GM12892 (cell line): ENCODE measurements at regions not wholly inside any gene's neighbourhood (a gene's known extent, or its start where the extent isn't known, plus 50 kb on each side); places are given as distances from the start of the nearest gene placed in this dataset.

ENCODE experiments used
- DNase-seq: peaks from one replicate; pipeline ENCODE4 v3.0.0; 2011; ENCODE audit not compliant: insufficient read length
- FAIRE-seq: peaks from 2 replicates; lab custom pipeline; 2011; peaks lifted over from hg19 to GRCh38; lab: Jason Lieb, UNC
- POLR2A ChIP-seq: IDR thresholded peaks from 2 replicates; pipeline ENCODE4 v1.6.1; 2011; ENCODE audit warnings: low read depth, low read length, control low read depth
- POLR2AphosphoS5 ChIP-seq: IDR thresholded peaks from 2 replicates; pipeline ENCODE4 v1.6.1; 2011; ENCODE audit warnings: low read depth, low read length, control low read depth
- TAF1 ChIP-seq: IDR thresholded peaks from 2 replicates; pipeline ENCODE4 v1.6.1; 2011; ENCODE audit warnings: low read depth, mild to moderate bottlenecking, control low read depth, low read length, borderline replicate concordance

GRCh38 chr20:40961686-40962640, 66.7 kb upstream of the TOP1 start:
- FAIRE-seq (no peak), DNase-seq (no peak)
- TF ChIP-seq TAF1 = no peak
- no peak for TF ChIP-seq POLR2A
- no peak for TF ChIP-seq POLR2AphosphoS5

- FAIRE-seq (peak; percentile 24), DNase-seq (peak; percentile 73)
- TF ChIP-seq POLR2A (no peak), POLR2AphosphoS5 (no peak), TAF1 (no peak)
Observed at GRCh38 chr20:40962733-40963504, 65.7 kb upstream of the TOP1 start.

GRCh38 chr20:40963505-40963845, 65.1 kb upstream of the TOP1 start:
- TF ChIP-seq TAF1 = no peak
- no peak for TF ChIP-seq POLR2AphosphoS5
- TF ChIP-seq POLR2A = no peak
- FAIRE-seq (no peak), DNase-seq (no peak)

GRCh38 chr20:40965671-40966070, 63.0 kb upstream of the TOP1 start:
- FAIRE-seq = no peak

GRCh38 chr20:40966103-40966502, 62.5 kb upstream of the TOP1 start:
- TF ChIP-seq POLR2AphosphoS5 = no peak
- no peak for TF ChIP-seq TAF1
- no peak for TF ChIP-seq POLR2A
- DNase-seq (no peak), FAIRE-seq (no peak)

More at GRCh38 chr20:40965671-40966070, 63.0 kb upstream of the TOP1 start:
- DNase-seq = no peak
- no peak for TF ChIP-seq TAF1
- TF ChIP-seq POLR2A = no peak
- TF ChIP-seq POLR2AphosphoS5 = no peak

GRCh38 chr20:40966516-40967185, 62.0 kb upstream of the TOP1 start:
- DNase-seq = no peak
- TF ChIP-seq TAF1 = no peak
- no peak for TF ChIP-seq POLR2AphosphoS5
- no peak for TF ChIP-seq POLR2A
- FAIRE-seq = no peak

- TF ChIP-seq POLR2AphosphoS5 (no peak), TAF1 (no peak), POLR2A (no peak)
- FAIRE-seq = no peak
- no peak for DNase-seq
Observed at GRCh38 chr20:40967700-40968099, 60.9 kb upstream of the TOP1 start.

- DNase-seq (peak; percentile 61), FAIRE-seq (peak; percentile 84)
Observed at GRCh38 chr20:40968816-40969562, 59.6 kb upstream of the TOP1 start.

GRCh38 chr20:40970218-40970617, 58.4 kb upstream of the TOP1 start:
- DNase-seq (no peak), FAIRE-seq (no peak)
- TF ChIP-seq TAF1 (no peak), POLR2A (no peak), POLR2AphosphoS5 (no peak)

GRCh38 chr20:40977218-40977617, 51.4 kb upstream of the TOP1 start:
- DNase-seq (no peak), FAIRE-seq (no peak)
- no peak for TF ChIP-seq POLR2A
- TF ChIP-seq TAF1 = no peak
- no peak for TF ChIP-seq POLR2AphosphoS5

GRCh38 chr20:40978761-40979160, 49.9 kb upstream of the TOP1 start:
- no peak for DNase-seq
- FAIRE-seq = no peak
- TF ChIP-seq POLR2AphosphoS5 (no peak), TAF1 (no peak), POLR2A (no peak)
